Neural progenitor cell (in vitro differentiated cells): ENCODE measurements at regions not wholly inside any gene's neighbourhood (a gene's known extent, or its start where the extent isn't known, plus 50 kb on each side); places are given as distances from the start of the nearest gene placed in this dataset.

Experiments used
- CTCF ChIP-seq: fragments of 200-600 bp; sonication (generic); IDR thresholded peaks from 2 replicates; pipeline ENCODE4 v1.5.1; 2017; ENCODE audit warnings: antibody characterized with exemption, mild to moderate bottlenecking
- EZH2 ChIP-seq: fragments of 200-600 bp; sonication (generic); IDR thresholded peaks from 2 replicates; pipeline ENCODE4 v1.6.1; 2017; ENCODE audit warnings: antibody characterized with exemption, mild to moderate bottlenecking, moderate library complexity
- EZH2phosphoT487 ChIP-seq: fragments of 200-600 bp; sonication (generic); IDR thresholded peaks from 2 replicates; pipeline ENCODE4 v1.6.1; 2017; ENCODE audit warnings: antibody characterized with exemption

- TF ChIP-seq CTCF (no peak), EZH2phosphoT487 (no peak), EZH2 (no peak)
These were observed 240.5 kb upstream of the CFAP20DC start for GRCh38 chr3:59290358-59290757.
